Mesenchymal stem cell (in vitro differentiated cells and primary cell): ENCODE measurements at regions not wholly inside any gene's neighbourhood (a gene's known extent, or its start where the extent isn't known, plus 50 kb on each side); places are given as distances from the start of the nearest gene placed in this dataset.

Experiments
- DNase-seq: peaks from one replicate; pipeline ENCODE4 v3.0.0-alpha.2; 2013
- H2AFZ ChIP-seq: one replicate; pipeline ENCODE4 v1.6.1; 2013; ENCODE audit warnings: low read depth, mild to moderate bottlenecking, control low read depth, inconsistent platforms, low read length, moderate library complexity
- H2AK5ac ChIP-seq: 2 replicates; pipeline ENCODE4 v1.6.1; 2013; ENCODE audit warnings: low read length, moderate library complexity, mild to moderate bottlenecking, inconsistent platforms; ENCODE audit not compliant: severe bottlenecking
- H2BK120ac ChIP-seq: one replicate; pipeline ENCODE4 v1.6.1; 2013; ENCODE audit warnings: low read depth, mild to moderate bottlenecking, inconsistent platforms, low read length, moderate library complexity
- H2BK12ac ChIP-seq, 2 experiments: one replicate each; pipeline ENCODE4 v1.6.1; 2013; ENCODE audit warnings: inconsistent platforms in 2 of 2, low read length in 2 of 2, mild to moderate bottlenecking in 2 of 2, moderate library complexity in 2 of 2, control low read depth in 1 of 2
- H2BK15ac ChIP-seq: one replicate; pipeline ENCODE4 v1.6.1; 2013; ENCODE audit warnings: mild to moderate bottlenecking, low read depth, inconsistent platforms; ENCODE audit not compliant: poor library complexity, severe bottlenecking
- H2BK5ac ChIP-seq: 2 replicates; pipeline ENCODE4 v1.6.1; 2013; ENCODE audit warnings: low read depth, mild to moderate bottlenecking, low read length, control low read depth, inconsistent platforms; ENCODE audit not compliant: poor library complexity, severe bottlenecking
- H3K14ac ChIP-seq, 2 experiments: one replicate each; pipeline ENCODE4 v1.6.1; 2013; ENCODE audit warnings: inconsistent platforms in 2 of 2, low read length in 2 of 2, control low read depth in 1 of 2, mild to moderate bottlenecking in 1 of 2, moderate library complexity in 1 of 2
- H3K18ac ChIP-seq, 2 experiments: one replicate each; pipeline ENCODE4 v1.6.1; 2013; ENCODE audit warnings: inconsistent platforms in 2 of 2, low read length in 2 of 2, control low read depth in 1 of 2, low read depth in 1 of 2, mild to moderate bottlenecking in 1 of 2
- H3K23ac ChIP-seq, 2 experiments: one replicate each; pipeline ENCODE4 v1.6.1; 2013; ENCODE audit warnings: inconsistent platforms in 2 of 2, low read length in 2 of 2, mild to moderate bottlenecking in 2 of 2, moderate library complexity in 2 of 2, control low read depth in 1 of 2
- H3K27ac ChIP-seq: 2 replicates; pipeline ENCODE4 v1.5.1; 2013; ENCODE audit warnings: mild to moderate bottlenecking, moderate library complexity, low read length, control low read depth, inconsistent platforms; ENCODE audit not compliant: poor library complexity, severe bottlenecking
- H3K27me3 ChIP-seq, 2 experiments: 2 replicates each; pipeline versions ENCODE4 v1.6.1 to v1.7.0; 2013; ENCODE audit warnings: low read length in 2 of 2, mild to moderate bottlenecking in 2 of 2, moderate library complexity in 2 of 2, control low read depth in 1 of 2, inconsistent platforms in 1 of 2; ENCODE audit not compliant: control insufficient read depth in 1 of 2, insufficient read depth in 1 of 2
- H3K36me3 ChIP-seq, 2 experiments: 2 replicates each; pipeline versions ENCODE4 v1.6.1 to v1.7.0; 2013; ENCODE audit warnings: low read length in 2 of 2, control low read depth in 1 of 2, inconsistent platforms in 1 of 2, low read depth in 1 of 2, mild to moderate bottlenecking in 1 of 2; ENCODE audit not compliant: insufficient read depth in 2 of 2, control insufficient read depth in 1 of 2
- H3K4ac ChIP-seq, 2 experiments: one replicate each; pipeline ENCODE4 v1.6.1; 2013; ENCODE audit warnings: inconsistent platforms in 2 of 2, low read length in 2 of 2, mild to moderate bottlenecking in 2 of 2, moderate library complexity in 2 of 2, control low read depth in 1 of 2, low read depth in 1 of 2
- H3K4me1 ChIP-seq: 2 replicates; pipeline ENCODE4 v1.6.1; 2013; ENCODE audit warnings: low read depth, low read length, control low read depth; ENCODE audit not compliant: control insufficient read depth, insufficient read depth
- H3K4me2 ChIP-seq: 2 replicates; pipeline ENCODE4 v1.6.1; 2013; ENCODE audit warnings: low read length, mild to moderate bottlenecking, inconsistent platforms; ENCODE audit not compliant: poor library complexity, severe bottlenecking
- H3K4me3 ChIP-seq, 2 experiments: 2 replicates each; pipeline versions ENCODE4 v1.5.1 to v1.7.0; 2013; ENCODE audit warnings: low read length in 2 of 2, mild to moderate bottlenecking in 2 of 2, control low read depth in 1 of 2, low read depth in 1 of 2; ENCODE audit not compliant: insufficient read depth in 1 of 2
- H3K79me1 ChIP-seq: replicated peaks from 2 replicates; pipeline ENCODE4 v1.6.1; 2013; ENCODE audit warnings: mild to moderate bottlenecking, control low read depth, low read length, inconsistent platforms; ENCODE audit not compliant: poor library complexity, severe bottlenecking
- H3K9ac ChIP-seq: 2 replicates; pipeline ENCODE4 v1.7.0; 2013; ENCODE audit warnings: mild to moderate bottlenecking, low read length, moderate library complexity
- H3K9me3 ChIP-seq: 2 replicates; pipeline ENCODE4 v1.7.0; 2013; ENCODE audit warnings: mild to moderate bottlenecking, low read length; ENCODE audit not compliant: control insufficient read depth
- H4K8ac ChIP-seq: one replicate; pipeline ENCODE4 v1.6.1; 2013; ENCODE audit warnings: inconsistent platforms, mild to moderate bottlenecking, low read length, moderate library complexity
- H4K91ac ChIP-seq: one replicate; pipeline ENCODE4 v1.6.1; 2013; ENCODE audit warnings: mild to moderate bottlenecking, low read length, inconsistent platforms
- WGBS: methylation state at CpG from one replicate; pipeline ENCODE4 v1.1.7; 2013; ENCODE audit warnings: mixed read lengths; 5-methylcytosine and 5-hydroxymethylcytosine counted together

DNA sequence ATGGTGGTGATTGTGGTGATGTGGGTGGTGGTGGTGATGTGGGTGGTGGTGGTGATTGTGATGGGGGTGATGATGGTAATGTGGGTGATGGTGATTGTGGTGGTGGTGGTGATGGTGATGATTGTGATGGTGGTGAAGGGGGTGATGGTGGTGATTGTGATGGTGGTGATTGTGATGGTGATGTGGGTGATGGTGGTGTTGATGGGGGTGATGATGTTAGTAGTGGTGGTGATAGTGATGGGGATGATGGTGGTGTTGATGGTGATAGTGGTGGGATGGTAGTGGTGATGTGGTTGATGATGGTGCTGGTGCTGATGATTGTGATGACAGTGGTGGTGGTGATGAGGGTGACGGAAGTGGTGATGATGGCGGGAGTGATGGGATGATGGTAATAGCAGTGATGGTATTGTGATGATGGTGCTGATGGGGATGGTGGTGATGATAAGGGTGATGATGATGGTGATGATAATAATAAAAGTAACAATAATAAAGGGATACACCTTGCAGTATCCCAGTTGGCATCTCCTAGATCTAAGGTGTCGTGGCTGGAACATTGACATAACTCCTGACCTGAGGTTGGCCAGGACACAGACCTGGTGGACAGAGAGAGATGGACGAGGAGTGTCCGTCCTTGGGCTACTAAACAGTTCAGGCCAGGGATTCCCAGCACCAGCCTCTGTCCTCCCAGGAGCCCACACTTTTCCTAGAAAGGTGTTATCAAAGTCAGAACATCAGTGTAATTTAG lies 344.5 kb downstream of the SEC14L1 start:
- Histone ChIP-seq H4K91ac (no peak overlapping the region), H3K9me3 (no peaks in the 10 kb centered on the region), H2AK5ac (no peak overlapping the region), H3K18ac (no peak overlapping the region), H3K27me3 (no peaks in the 10 kb centered on the region), H2BK5ac (no peak overlapping the region), H3K4me3 (no peak overlapping the region), H3K23ac (no peak overlapping the region), H3K14ac (no peak overlapping the region), H3K4ac (no peak overlapping the region), H2AFZ (no peak overlapping the region), H3K9ac (no peak overlapping the region), H3K79me1 (peaks cover 45% of the 10 kb centered on the region), H3K36me3 (peaks cover 64 to 77% of the 10 kb centered on the region in 2 experiments), H3K4me1 (peaks cover 26% of the 10 kb centered on the region), H3K4me2 (no peak overlapping the region), H2BK12ac (no peak overlapping the region), H4K8ac (no peak overlapping the region), H2BK15ac (no peak overlapping the region), H2BK120ac (no peak overlapping the region), H3K27ac (no peak overlapping the region)
- WGBS: 97% methylated on average over 5 of the region's 5 CpGs
- DNase-seq: no peak

DNA sequence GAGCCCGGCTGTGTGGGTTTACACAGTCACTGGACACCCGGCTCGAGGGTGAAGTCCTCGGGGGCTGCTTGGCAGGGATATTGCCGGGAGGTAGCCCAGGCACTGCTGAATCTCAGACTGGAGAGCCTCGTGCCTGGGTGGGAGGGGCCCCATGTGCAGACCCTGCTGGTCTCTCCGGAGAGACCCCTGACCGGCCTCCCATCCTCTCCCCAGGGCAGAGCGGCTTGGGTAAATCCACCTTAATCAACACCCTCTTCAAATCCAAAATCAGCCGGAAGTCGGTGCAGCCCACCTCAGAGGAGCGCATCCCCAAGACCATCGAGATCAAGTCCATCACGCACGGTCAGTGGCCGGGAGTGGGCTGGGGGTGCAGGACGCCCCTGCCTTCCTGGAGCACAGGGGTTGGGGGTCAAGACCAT lies 346.5 kb downstream of the SEC14L1 start:
- H3K14ac ChIP-seq: no peak overlapping the region
- no peaks in the 10 kb centered on the region for H3K27me3 ChIP-seq
- H2BK5ac ChIP-seq: no peak overlapping the region
- DNase-seq: no peak
- 97% methylated on average over 17 of the region's 17 CpGs for WGBS
- no peak overlapping the region for H3K4me2 ChIP-seq
- H3K18ac ChIP-seq: no peak overlapping the region
- no peak overlapping the region for H2BK15ac ChIP-seq
- no peak overlapping the region for H3K9ac ChIP-seq
- no peak overlapping the region for H2AFZ ChIP-seq
- no peak overlapping the region for H3K4ac ChIP-seq
- H2BK12ac ChIP-seq: no peak overlapping the region
- H3K9me3 ChIP-seq: no peaks in the 10 kb centered on the region
- no peak overlapping the region for H4K8ac ChIP-seq
- no peak overlapping the region for H2BK120ac ChIP-seq
- H3K4me3 ChIP-seq: no peak overlapping the region
- H3K79me1 ChIP-seq: peaks cover 43% of the 10 kb centered on the region
- no peak overlapping the region for H3K27ac ChIP-seq
- H4K91ac ChIP-seq: no peak overlapping the region
- H3K4me1 ChIP-seq: peaks cover 7% of the 10 kb centered on the region
- H3K23ac ChIP-seq: no peak overlapping the region
- H3K36me3 ChIP-seq: peaks cover 75 to 86% of the 10 kb centered on the region in 2 experiments
- H2AK5ac ChIP-seq: no peak overlapping the region

DNA sequence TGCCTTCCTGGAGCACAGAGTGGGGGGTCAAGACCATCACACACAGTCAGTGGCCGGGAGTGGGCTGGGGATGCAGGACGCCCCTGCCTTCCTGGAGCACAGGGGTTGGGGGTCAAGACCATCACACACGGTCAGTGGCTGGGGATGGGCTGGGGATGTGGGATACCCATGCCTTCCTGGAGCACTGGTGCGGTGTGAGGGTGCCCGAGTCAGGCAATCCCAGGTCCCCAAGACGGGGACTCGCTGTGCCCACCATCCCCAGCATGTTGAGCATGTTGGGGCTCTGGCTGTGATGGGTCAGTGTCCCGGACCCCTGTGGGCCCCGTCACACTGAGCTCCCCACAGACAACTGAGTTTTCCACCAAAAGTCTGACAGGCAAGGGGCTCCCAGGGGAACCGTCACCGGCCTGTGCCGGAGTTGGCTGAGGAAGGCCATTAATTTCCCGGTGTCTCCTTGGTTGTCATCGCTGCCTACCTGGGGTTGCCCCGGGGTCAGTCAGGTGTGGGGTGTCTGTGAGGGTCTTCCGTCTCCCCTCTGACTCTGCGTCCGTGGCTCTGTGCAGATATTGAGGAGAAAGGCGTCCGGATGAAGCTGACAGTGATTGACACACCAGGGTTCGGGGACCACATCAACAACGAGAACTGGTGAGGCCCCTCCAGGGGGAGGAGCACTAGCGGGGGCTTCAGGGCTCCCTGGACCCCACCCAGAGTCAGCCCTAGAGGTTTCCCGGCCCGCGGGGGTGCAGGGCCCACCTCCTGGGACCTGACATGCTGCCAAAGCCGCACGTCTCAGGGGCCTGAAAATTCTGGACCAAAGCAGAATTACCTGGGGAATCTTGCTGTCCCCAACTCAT lies 347.1 kb downstream of the SEC14L1 start:
- H3K9ac ChIP-seq: no peak overlapping the region

DNA sequence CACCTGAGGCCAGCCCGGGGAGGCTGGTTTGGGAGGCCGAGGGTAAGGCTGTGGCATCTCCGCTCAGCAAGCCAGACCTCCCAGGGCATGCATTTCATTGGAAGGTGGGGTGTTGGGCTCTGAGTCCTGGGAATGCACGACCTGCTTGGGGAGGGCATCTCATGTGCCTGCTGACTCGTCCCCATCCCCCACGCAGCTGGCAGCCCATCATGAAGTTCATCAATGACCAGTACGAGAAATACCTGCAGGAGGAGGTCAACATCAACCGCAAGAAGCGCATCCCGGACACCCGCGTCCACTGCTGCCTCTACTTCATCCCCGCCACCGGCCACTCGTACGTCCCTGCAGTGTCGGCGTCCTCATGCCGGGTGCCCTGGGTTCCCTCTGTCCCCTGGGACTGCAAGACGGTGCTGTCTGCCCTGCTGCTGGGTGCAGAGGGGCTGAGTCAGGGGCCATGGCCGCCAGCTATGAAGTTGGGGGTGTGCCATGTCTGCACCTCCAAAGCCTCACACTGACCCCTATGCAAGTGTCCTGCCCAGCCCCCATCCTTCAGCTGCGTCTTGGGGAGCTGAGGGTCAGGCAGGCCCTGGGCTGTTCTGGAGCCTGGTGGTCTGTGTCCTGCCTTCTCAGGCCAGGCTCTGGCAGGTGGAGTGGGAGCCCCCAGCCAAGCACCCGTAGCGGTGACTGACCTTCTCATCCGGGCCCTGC lies 347.9 kb downstream of the SEC14L1 start:
- WGBS: 93% methylated on average over 25 of the region's 25 CpGs
- no peak overlapping the region for H3K4ac ChIP-seq
- H3K23ac ChIP-seq: no peak overlapping the region
- H4K91ac ChIP-seq: no peak overlapping the region
- H3K79me1 ChIP-seq: peaks cover 45% of the 10 kb centered on the region
- no peak overlapping the region for H4K8ac ChIP-seq
- H3K9me3 ChIP-seq: no peaks in the 10 kb centered on the region
- H3K36me3 ChIP-seq: peaks cover 75 to 86% of the 10 kb centered on the region in 2 experiments
- H3K27me3 ChIP-seq: no peaks in the 10 kb centered on the region
- DNase-seq: no peak
- no peak overlapping the region for H3K18ac ChIP-seq
- no peak overlapping the region for H3K14ac ChIP-seq
- H2BK120ac ChIP-seq: no peak overlapping the region
- peaks cover 4% of the 10 kb centered on the region for H3K4me1 ChIP-seq
- no peak overlapping the region for H3K4me2 ChIP-seq
- H3K27ac ChIP-seq: no peak overlapping the region
- H2BK15ac ChIP-seq: no peak overlapping the region
- no peak overlapping the region for H2BK5ac ChIP-seq
- H2AFZ ChIP-seq: no peak overlapping the region
- H2AK5ac ChIP-seq: no peak overlapping the region
- H3K9ac ChIP-seq: no peak overlapping the region
- no peak overlapping the region for H3K4me3 ChIP-seq
- H2BK12ac ChIP-seq: no peak overlapping the region

More for the DNA sequence above, 347.1 kb downstream of the SEC14L1 start:
- H3K36me3 ChIP-seq: peaks cover 75 to 86% of the 10 kb centered on the region in 2 experiments
- no peak overlapping the region for H3K14ac ChIP-seq
- no peak overlapping the region for H2BK5ac ChIP-seq
- H3K4me1 ChIP-seq: peaks cover 6% of the 10 kb centered on the region
- no peak overlapping the region for H3K4me2 ChIP-seq
- no peak overlapping the region for H3K4me3 ChIP-seq
- no peak overlapping the region for H2BK12ac ChIP-seq
- H3K4ac ChIP-seq: no peak overlapping the region
- no peak overlapping the region for H3K27ac ChIP-seq
- no peak overlapping the region for H2BK120ac ChIP-seq
- H3K79me1 ChIP-seq: peaks cover 46% of the 10 kb centered on the region
- no peak overlapping the region for H4K8ac ChIP-seq
- H3K9me3 ChIP-seq: no peaks in the 10 kb centered on the region
- no peak overlapping the region for H3K23ac ChIP-seq
- no peak for DNase-seq
- H3K27me3 ChIP-seq: no peaks in the 10 kb centered on the region
- H2AFZ ChIP-seq: no peak overlapping the region
- H3K18ac ChIP-seq: no peak overlapping the region
- H2BK15ac ChIP-seq: no peak overlapping the region
- no peak overlapping the region for H2AK5ac ChIP-seq
- H4K91ac ChIP-seq: no peak overlapping the region
- 92% methylated on average over 28 of the region's 28 CpGs for WGBS
